Transverse colon (tissue), 4 donors: ENCODE measurements at regions not wholly inside any gene's neighbourhood (a gene's known extent, or its start where the extent isn't known, plus 50 kb on each side); places are given as distances from the start of the nearest gene placed in this dataset.
"Not testable (repeated sequence)": the region's sequence is repeated elsewhere in the genome, so short reads cannot be mapped to it uniquely, and the experiment has no call there.

ENCODE experiments used
- DNase-seq: peaks from one replicate; pipeline ENCODE4 v3.0.0-alpha.2; 2019
- H3K27ac ChIP-seq, 4 donors: fragments of 200-600 bp; sonication (generic); 2 replicates each; pipeline ENCODE4 v1.5.1; 2016 to 2018; ENCODE audit warnings: inconsistent platforms in 4 of 4
- H3K27me3 ChIP-seq: fragments of 200-600 bp; sonication (generic); 2 replicates; pipeline ENCODE4 v1.5.1; 2017; ENCODE audit warnings: inconsistent platforms
- H3K36me3 ChIP-seq, 4 donors: fragments of 200-600 bp; sonication (generic); 2 replicates each; pipeline ENCODE4 v1.5.1; 2017 to 2019; ENCODE audit warnings: inconsistent platforms in 4 of 4
- H3K4me1 ChIP-seq, 4 donors: fragments of 200-600 bp; sonication (generic); 2 replicates each; pipeline ENCODE4 v1.5.1; 2017 to 2020; ENCODE audit warnings: inconsistent platforms in 4 of 4
- H3K4me3 ChIP-seq, 4 donors: fragments of 200-600 bp; sonication (generic); 1 replicate in 1 of 4; 2 replicates in 3 of 4; pipeline versions ENCODE4 v1.5.1 to v1.6.1; 2017 to 2019; ENCODE audit warnings: inconsistent platforms in 4 of 4
- H3K9me3 ChIP-seq, 2 donors: fragments of 200-600 bp; sonication (generic); 2 replicates each; pipeline ENCODE4 v1.5.1; 2017 to 2019; ENCODE audit warnings: inconsistent platforms in 2 of 2
- EP300 ChIP-seq: sonication (generic); formaldehyde crosslinking; IDR thresholded peaks from one replicate; pipeline ENCODE4 v1.6.1; 2017; ENCODE audit warnings: antibody characterized with exemption, low read depth
- POLR2A ChIP-seq: fragments of 450-650 bp; IDR thresholded peaks from one replicate; pipeline ENCODE4 v1.6.1; 2016; ENCODE audit warnings: antibody characterized with exemption, mild to moderate bottlenecking, moderate library complexity
- POLR2AphosphoS5 ChIP-seq, 3 donors: sonication (generic); formaldehyde crosslinking; IDR thresholded peaks; one replicate each; pipeline ENCODE4 v1.6.1; 2016; ENCODE audit warnings: antibody characterized with exemption in 3 of 3
- WGBS, 2 donors: methylation state at CpG; one replicate each; pipeline ENCODE4 v1.1.5; 2018; ENCODE audit warnings: low coverage in 1 of 2; 5-methylcytosine and 5-hydroxymethylcytosine counted together
- in situ Hi-C, 4 donors: fragments of 200-750 bp; cut with MboI; loops; one replicate each; pipeline versions ENCODE4 v1.15.0 to v1.15.1; 2017; ENCODE audit warnings: low sequenced_read_pairs in 3 of 4, low pct_ligation_motif_present in 1 of 4, low pct_unique_long_range_greater_than_20kb in 1 of 4
- intact Hi-C: fragments of 100-400 bp; cut with DNase I; formaldehyde crosslinking; loops from one replicate; pipeline ENCODE4 v1.15.1; 2023; ENCODE audit warnings: low total_unique reads
- TF ChIP-seq, protein P1 (sequence below), 5 experiments: fragments of 200-600 bp in 3 of 5; fragments of 450-650 bp in 2 of 5; sonication (generic) in 3 of 5; IDR thresholded peaks; 1 replicate in 2 of 5; 2 replicates in 3 of 5; pipeline ENCODE4 v1.5.1; 2016 to 2017; ENCODE audit warnings: antibody characterized with exemption in 5 of 5, inconsistent platforms in 3 of 5, mild to moderate bottlenecking in 2 of 5, moderate library complexity in 1 of 5

DNA sequence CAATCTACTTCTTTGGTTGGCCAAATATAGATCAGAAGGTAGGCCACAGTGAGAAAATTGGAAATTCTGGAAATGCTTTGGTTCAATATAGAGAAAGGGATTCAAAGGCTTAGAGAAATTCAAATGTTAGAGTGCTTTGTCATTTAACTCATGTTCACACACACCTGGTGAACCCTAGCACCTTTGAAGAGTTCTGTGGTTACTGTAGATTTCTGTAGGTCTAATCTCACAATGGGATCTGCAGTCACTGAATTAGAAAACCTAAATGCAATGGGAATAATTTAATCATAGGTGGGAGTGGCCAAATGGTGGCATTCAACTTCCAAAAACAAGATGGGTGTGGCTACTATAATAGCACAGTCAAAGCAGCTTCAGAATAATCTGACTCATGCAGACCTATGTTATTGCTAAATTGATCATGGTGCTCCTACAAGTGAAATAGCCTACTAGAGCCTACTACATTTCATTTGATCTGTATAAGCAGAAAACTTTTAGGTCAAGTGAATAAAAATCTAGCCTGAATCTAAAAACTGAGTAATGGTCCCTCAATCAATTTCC lies 1152.9 kb downstream of the PCDH9 start:
- H3K27me3 ChIP-seq: no peaks in the 10 kb centered on the region
- no peaks in the 10 kb centered on the region for H3K36me3 ChIP-seq
- DNase-seq: no peak
- H3K27ac ChIP-seq: no peak overlapping the region
- H3K9me3 ChIP-seq: no peaks in the 10 kb centered on the region
- in situ Hi-C loops: no loop called here
- TF ChIP-seq EP300 (no peak), POLR2AphosphoS5 (IDR thresholded peaks at IDR 0.05) (no peak), POLR2A (no peak)
- TF ChIP-seq, protein P1, sequence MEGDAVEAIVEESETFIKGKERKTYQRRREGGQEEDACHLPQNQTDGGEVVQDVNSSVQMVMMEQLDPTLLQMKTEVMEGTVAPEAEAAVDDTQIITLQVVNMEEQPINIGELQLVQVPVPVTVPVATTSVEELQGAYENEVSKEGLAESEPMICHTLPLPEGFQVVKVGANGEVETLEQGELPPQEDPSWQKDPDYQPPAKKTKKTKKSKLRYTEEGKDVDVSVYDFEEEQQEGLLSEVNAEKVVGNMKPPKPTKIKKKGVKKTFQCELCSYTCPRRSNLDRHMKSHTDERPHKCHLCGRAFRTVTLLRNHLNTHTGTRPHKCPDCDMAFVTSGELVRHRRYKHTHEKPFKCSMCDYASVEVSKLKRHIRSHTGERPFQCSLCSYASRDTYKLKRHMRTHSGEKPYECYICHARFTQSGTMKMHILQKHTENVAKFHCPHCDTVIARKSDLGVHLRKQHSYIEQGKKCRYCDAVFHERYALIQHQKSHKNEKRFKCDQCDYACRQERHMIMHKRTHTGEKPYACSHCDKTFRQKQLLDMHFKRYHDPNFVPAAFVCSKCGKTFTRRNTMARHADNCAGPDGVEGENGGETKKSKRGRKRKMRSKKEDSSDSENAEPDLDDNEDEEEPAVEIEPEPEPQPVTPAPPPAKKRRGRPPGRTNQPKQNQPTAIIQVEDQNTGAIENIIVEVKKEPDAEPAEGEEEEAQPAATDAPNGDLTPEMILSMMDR (IDR thresholded peaks at IDR 0.05): no peak
- intact Hi-C loops: no loop called here
- no peak overlapping the region for H3K4me3 ChIP-seq
- no peaks in the 10 kb centered on the region for H3K4me1 ChIP-seq

DNA sequence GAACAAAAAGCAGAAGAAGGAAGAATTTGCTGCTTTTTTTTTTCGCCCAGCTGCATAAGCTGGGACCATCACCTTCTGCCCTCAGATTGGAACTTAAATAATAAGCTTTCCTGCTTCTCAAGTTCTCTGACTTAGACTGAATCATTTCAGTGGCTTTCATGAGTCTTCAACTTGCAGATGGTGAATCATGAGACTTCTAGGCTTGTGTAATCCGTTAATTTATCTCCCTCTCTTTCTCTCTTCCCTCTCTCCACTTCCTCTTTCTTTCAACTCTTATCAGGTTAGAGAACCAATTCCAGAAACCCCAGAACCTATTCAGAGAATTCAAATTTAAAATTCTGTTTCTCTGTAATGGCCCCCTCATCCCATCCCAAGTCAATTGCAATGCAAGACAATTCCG lies 1153.7 kb downstream of the PCDH9 start:
- TF ChIP-seq EP300: no peak
- TF ChIP-seq, protein P1 (IDR thresholded peaks at IDR 0.05): no peak
- TF ChIP-seq POLR2AphosphoS5 (IDR thresholded peaks at IDR 0.05): no peak
- no peak for TF ChIP-seq POLR2A
- Histone ChIP-seq H3K9me3 (no peaks in the 10 kb centered on the region), H3K27ac (no peak overlapping the region), H3K27me3 (no peaks in the 10 kb centered on the region), H3K4me3 (no peak overlapping the region), H3K4me1 (no peaks in the 10 kb centered on the region), H3K36me3 (no peaks in the 10 kb centered on the region)
- intact Hi-C loops (no loop called here), in situ Hi-C loops (no loop called here)
- 70 to 81% methylated on average over 3 of the region's 3 CpGs for WGBS, 2 donors
- DNase-seq: no peak

DNA sequence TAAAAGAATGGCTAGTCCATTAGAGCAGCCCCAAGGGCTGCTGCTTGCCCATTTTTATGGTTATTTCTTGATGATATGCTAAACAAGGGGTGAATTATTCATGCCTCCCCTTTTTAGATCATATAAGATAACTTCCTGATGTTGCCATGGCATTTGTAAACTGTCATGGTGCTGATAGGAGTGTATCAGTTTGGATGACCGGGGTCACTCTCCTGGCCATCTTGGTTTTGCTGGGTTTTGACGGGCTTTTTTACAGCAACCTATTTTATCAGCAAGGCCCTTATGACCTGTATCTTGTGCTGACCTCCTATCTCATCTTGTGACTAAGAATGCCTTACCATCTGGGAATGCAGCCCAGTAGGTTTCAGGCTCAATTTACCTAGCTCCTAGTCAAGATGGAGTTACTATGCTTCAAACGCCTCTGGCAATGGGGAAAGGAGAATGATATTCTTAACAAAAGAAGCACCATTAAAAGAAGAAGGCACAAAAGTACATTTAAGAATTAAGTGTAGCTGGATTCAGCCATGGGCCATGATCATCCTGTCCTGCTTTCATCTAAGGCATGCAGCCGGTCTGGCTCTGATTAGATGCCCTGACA lies 1156.0 kb downstream of the PCDH9 start:
- H3K36me3 ChIP-seq: no peaks in the 10 kb centered on the region
- no peak overlapping the region for H3K4me3 ChIP-seq
- H3K9me3 ChIP-seq: no peaks in the 10 kb centered on the region
- TF ChIP-seq, protein P1 (IDR thresholded peaks at IDR 0.05): no peak
- TF ChIP-seq EP300: no peak
- TF ChIP-seq POLR2A: no peak
- TF ChIP-seq POLR2AphosphoS5 (IDR thresholded peaks at IDR 0.05): no peak
- intact Hi-C loops: no loop called here
- in situ Hi-C loops: no loop called here
- H3K4me1 ChIP-seq: no peaks in the 10 kb centered on the region
- no peak overlapping the region for H3K27ac ChIP-seq
- 67 to 83% methylated on average over 1 to 4 of the region's 4 CpGs for WGBS, 2 donors
- DNase-seq: no peak
- no peaks in the 10 kb centered on the region for H3K27me3 ChIP-seq

DNA sequence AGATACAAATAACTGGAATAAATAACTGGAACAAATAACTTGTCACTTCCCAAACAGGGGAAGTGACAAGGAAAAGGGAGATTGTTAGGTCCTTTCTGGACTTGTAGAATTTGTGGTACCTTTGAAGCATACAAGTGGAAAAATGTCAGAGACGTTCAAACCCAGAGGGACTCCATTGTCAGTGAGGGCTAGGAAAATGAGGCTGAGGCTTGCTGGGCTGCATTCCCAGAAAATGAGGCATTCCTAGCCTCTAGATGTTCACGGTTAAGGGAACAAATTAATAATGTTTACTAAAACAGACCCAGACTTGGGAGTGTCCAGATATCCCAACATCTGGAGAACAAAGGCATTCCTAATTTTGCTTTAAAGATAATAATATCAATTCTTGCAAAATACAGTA lies 1158.0 kb downstream of the PCDH9 start:
- H3K27me3 ChIP-seq, H3K36me3 ChIP-seq, H3K27ac ChIP-seq, intact Hi-C loops, DNase-seq, in situ Hi-C loops, H3K9me3 ChIP-seq, H3K4me3 ChIP-seq, H3K4me1 ChIP-seq: not testable (repeated sequence)
- WGBS, 2 donors: 54% methylated on average over 2 of the region's 2 CpGs

DNA sequence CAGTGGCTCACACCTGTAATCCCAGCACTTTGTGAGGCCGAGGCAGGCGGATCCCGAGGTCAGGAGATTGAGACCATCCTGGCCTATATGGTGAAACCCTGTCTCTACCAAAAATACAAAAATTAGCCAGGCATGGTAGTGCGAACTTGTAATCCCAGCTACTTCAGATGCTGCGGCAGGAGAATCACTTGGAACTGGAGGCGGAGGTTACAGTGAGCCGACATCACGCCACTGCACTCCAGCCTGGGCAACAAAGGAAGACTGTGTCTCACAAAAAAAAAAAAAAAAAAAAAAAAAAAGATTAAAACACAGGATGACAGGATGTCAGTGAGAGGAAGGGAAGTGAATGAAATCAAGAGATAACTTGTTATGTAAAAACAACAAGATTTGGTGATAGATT lies 1158.5 kb downstream of the PCDH9 start:
- TF ChIP-seq POLR2A: no peak
- WGBS, 2 donors: 90 to 100% methylated on average over 3 to 8 of the region's 8 CpGs
- H3K36me3 ChIP-seq: no peaks in the 10 kb centered on the region
- H3K4me3 ChIP-seq: no peak overlapping the region
- H3K27me3 ChIP-seq: no peaks in the 10 kb centered on the region
- H3K9me3 ChIP-seq: no peaks in the 10 kb centered on the region
- no peak for DNase-seq
- no peak overlapping the region for H3K27ac ChIP-seq
- H3K4me1 ChIP-seq: no peaks in the 10 kb centered on the region
- in situ Hi-C loops (no loop called here), intact Hi-C loops (no loop called here)
